GM12878 (cell line): ENCODE measurements at regions not wholly inside any gene's neighbourhood (a gene's known extent, or its start where the extent isn't known, plus 50 kb on each side); places are given as distances from the start of the nearest gene placed in this dataset.

Experiments used
- ATAC-seq: fragments of 200-7000 bp; cut with Tn5 transposase; 3 replicates; pipeline ENCODE4 v1.9.1; 2020; ENCODE audit warnings: mild to moderate bottlenecking, moderate library complexity
- BruUV-seq: library from RNA; stranded (reverse); fragments of 400-500 nt; replicated peaks from 2 replicates; lab custom pipeline; 2021; lab: Mats Ljungman, UMichigan
- CTCF ChIA-PET: fragments of 300-600 bp; sonication (Branson Sonifier 250); formaldehyde crosslinking; extraction: SDS; loops from one replicate; lab custom pipeline; 2021; ENCODE audit warnings: inconsistent platforms; lab: Yijun Ruan, JAX
- POLR2A ChIA-PET: fragments of 350-600 bp; formaldehyde crosslinking; extraction: SDS; loops from one replicate; lab custom pipeline; 2021; ENCODE audit warnings: inconsistent platforms; lab: Charles Lee
- RAD21 ChIA-PET: fragments of 300-600 bp; sonication (Branson Sonifier 250); formaldehyde crosslinking; loops from one replicate; lab custom pipeline; 2023; ENCODE audit warnings: antibody characterized with exemption; ENCODE audit not compliant: unreplicated experiment; lab: Charles Lee
- SMC1A ChIA-PET: fragments of 300-600 bp; sonication (Branson Sonifier 250); formaldehyde crosslinking; loops from one replicate; lab custom pipeline; 2023; ENCODE audit not compliant: unreplicated experiment, uncharacterized antibody; lab: Charles Lee
- DNase-seq: peaks from one replicate; pipeline ENCODE4 v3.0.0-alpha.2; 2011; ENCODE audit warnings: low read depth, low spot score
- FAIRE-seq: peaks from 3 replicates; lab custom pipeline; 2011; peaks lifted over from hg19 to GRCh38; lab: Jason Lieb, UNC
- H2AFZ ChIP-seq: 2 replicates; pipeline ENCODE4 v1.6.0; 2011; ENCODE audit warnings: low read depth, low read length, control low read depth; ENCODE audit not compliant: control insufficient read depth
- H3K27ac ChIP-seq: 2 replicates; pipeline ENCODE4 v1.5.1; 2011; ENCODE audit warnings: control low read depth; ENCODE audit not compliant: control insufficient read depth, insufficient read depth
- H3K27me3 ChIP-seq, 2 experiments: replicated peaks in 1 of 2; 2 replicates each; pipeline versions ENCODE4 v1.6.0 to v1.6.1; 2011; ENCODE audit warnings: low read length in 1 of 2; ENCODE audit not compliant: control insufficient read depth in 2 of 2, insufficient read depth in 2 of 2
- H3K36me3 ChIP-seq, 2 experiments: 2 replicates each; pipeline ENCODE4 v1.5.1; 2011; ENCODE audit warnings: low read length in 1 of 2; ENCODE audit not compliant: control insufficient read depth in 2 of 2, insufficient read depth in 2 of 2
- H3K4me1 ChIP-seq: 2 replicates; pipeline ENCODE4 v1.6.1; 2011; ENCODE audit warnings: mild to moderate bottlenecking, low read length, moderate library complexity, mixed read lengths; ENCODE audit not compliant: control insufficient read depth, insufficient read depth
- H3K4me2 ChIP-seq: 2 replicates; pipeline ENCODE4 v1.6.0; 2011; ENCODE audit warnings: control low read depth; ENCODE audit not compliant: control insufficient read depth, insufficient read depth
- H3K4me3 ChIP-seq: fragments of 200-600 bp; sonication (generic); 2 replicates; pipeline ENCODE4 v1.5.1; 2016
- H3K79me2 ChIP-seq: 2 replicates; pipeline ENCODE4 v1.6.0; 2011; ENCODE audit warnings: low read length; ENCODE audit not compliant: control insufficient read depth, insufficient read depth
- H3K9ac ChIP-seq: 2 replicates; pipeline ENCODE4 v1.8.0; 2011; ENCODE audit warnings: low read length, control low read depth, mixed read lengths; ENCODE audit not compliant: control insufficient read depth, insufficient read depth
- H3K9me3 ChIP-seq: replicated peaks from 3 replicates; pipeline ENCODE4 v1.5.1; 2011; ENCODE audit warnings: mild to moderate bottlenecking, low read length; ENCODE audit not compliant: control insufficient read depth, insufficient read depth
- H4K20me1 ChIP-seq: 2 replicates; pipeline ENCODE4 v1.6.0; 2011; ENCODE audit not compliant: control insufficient read depth, insufficient read depth
- BACH1 ChIP-seq: fragments of 450-650 bp; IDR thresholded peaks from 2 replicates; pipeline ENCODE4 v1.6.1; 2017; ENCODE audit warnings: mild to moderate bottlenecking, borderline replicate concordance
- BCL11A ChIP-seq: IDR thresholded peaks from 2 replicates; pipeline ENCODE4 v1.6.1; 2011; ENCODE audit warnings: low read depth, low read length
- GABPA ChIP-seq: IDR thresholded peaks from 2 replicates; pipeline ENCODE4 v1.6.1; 2014; ENCODE audit warnings: antibody characterized with exemption, low read depth, mild to moderate bottlenecking, inconsistent platforms
- NFYB ChIP-seq: IDR thresholded peaks from 2 replicates; pipeline ENCODE4 v1.6.1; 2011; ENCODE audit warnings: low read depth, mild to moderate bottlenecking, low read length, improper control_type of control experiment, moderate library complexity; ENCODE audit not compliant: insufficient read depth
- NR2C2 ChIP-seq: IDR thresholded peaks from 2 replicates; pipeline ENCODE4 v1.6.1; 2011; ENCODE audit warnings: borderline replicate concordance, low read depth; ENCODE audit not compliant: control insufficient read depth, insufficient read length
- POLR2AphosphoS5 ChIP-seq: IDR thresholded peaks from 2 replicates; pipeline ENCODE4 v1.6.1; 2011; ENCODE audit warnings: mild to moderate bottlenecking, low read length, inconsistent platforms
- RELA ChIP-seq: fragments of 450-650 bp; IDR thresholded peaks from 2 replicates; pipeline ENCODE4 v1.8.0; 2014; ENCODE audit warnings: borderline replicate concordance; ENCODE audit not compliant: partially characterized antibody
- WGBS: methylation state at CpG from one replicate; pipeline ENCODE4 v1.1.6; 2016; ENCODE audit warnings: low lambda C conversion rate; ENCODE audit not compliant: insufficient replicate concordance, insufficient coverage; ENCODE audit errors: missing lambda C conversion rate; 5-methylcytosine and 5-hydroxymethylcytosine counted together
- in situ Hi-C: fragments of 300-500 bp; cut with MboI; formaldehyde crosslinking; loops from 9 replicates; pipeline ENCODE4 v1.14.3; 2018; ENCODE audit warnings: mixed read lengths
- intact Hi-C: fragments of 100-400 bp; cut with micrococcal nuclease; formaldehyde crosslinking; loops from one replicate; pipeline ENCODE4 v1.14.2; 2022; ENCODE audit not compliant: unreplicated experiment
- TF ChIP-seq, protein P1 (sequence below): IDR thresholded peaks from 2 replicates; pipeline ENCODE4 v1.6.1; 2011; ENCODE audit warnings: low read depth, low read length, improper control_type of control experiment, borderline replicate concordance
- TF ChIP-seq, protein P2 (sequence below): IDR thresholded peaks from 2 replicates; pipeline ENCODE4 v1.6.1; 2011; ENCODE audit warnings: low read depth, mild to moderate bottlenecking, low read length, moderate library complexity, borderline replicate concordance; ENCODE audit errors: extremely low read depth

DNA sequence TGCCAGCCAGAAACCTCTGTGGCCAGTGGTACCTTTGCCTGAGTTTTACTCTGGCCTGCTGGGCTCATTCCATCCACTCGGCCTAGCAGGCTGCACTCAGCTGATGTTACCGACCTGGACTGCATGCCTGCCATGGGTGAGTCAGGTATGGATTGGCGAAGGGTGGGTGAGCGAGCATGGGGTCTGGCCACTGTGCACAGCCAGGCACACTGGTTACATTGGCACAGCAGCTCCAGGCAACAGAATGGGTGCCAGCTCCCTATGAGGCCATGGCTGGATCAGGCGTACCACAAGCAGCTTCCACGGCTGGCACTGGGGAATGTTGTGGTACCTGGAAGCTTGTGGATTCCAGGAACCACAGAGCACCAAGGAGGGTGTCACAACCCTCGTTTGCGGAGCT is 685.7 kb downstream of the SLC16A7 start (continued):
- TF ChIP-seq GABPA: no peak
- TF ChIP-seq, protein P1, sequence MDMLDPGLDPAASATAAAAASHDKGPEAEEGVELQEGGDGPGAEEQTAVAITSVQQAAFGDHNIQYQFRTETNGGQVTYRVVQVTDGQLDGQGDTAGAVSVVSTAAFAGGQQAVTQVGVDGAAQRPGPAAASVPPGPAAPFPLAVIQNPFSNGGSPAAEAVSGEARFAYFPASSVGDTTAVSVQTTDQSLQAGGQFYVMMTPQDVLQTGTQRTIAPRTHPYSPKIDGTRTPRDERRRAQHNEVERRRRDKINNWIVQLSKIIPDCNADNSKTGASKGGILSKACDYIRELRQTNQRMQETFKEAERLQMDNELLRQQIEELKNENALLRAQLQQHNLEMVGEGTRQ: no peak

- no peak for FAIRE-seq
- TF ChIP-seq BACH1 (no peak), NFYB (no peak), BCL11A (no peak), POLR2AphosphoS5 (no peak), RELA (no peak), NR2C2 (no peak)
- TF ChIP-seq, protein P2, sequence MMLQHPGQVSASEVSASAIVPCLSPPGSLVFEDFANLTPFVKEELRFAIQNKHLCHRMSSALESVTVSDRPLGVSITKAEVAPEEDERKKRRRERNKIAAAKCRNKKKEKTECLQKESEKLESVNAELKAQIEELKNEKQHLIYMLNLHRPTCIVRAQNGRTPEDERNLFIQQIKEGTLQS: no peak
- ATAC-seq: no peak
- ChIA-PET CTCF (no interaction called here), RAD21 (no interaction called here), POLR2A (no interaction called here), SMC1A (no interaction called here)
- no peak for DNase-seq
- Histone ChIP-seq H4K20me1 (no peaks in the 10 kb centered on the region), H3K79me2 (no peaks in the 10 kb centered on the region), H3K9ac (no peak overlapping the region), H3K4me2 (no peak overlapping the region), H3K27ac (no peak overlapping the region), H3K9me3 (no peaks in the 10 kb centered on the region), H3K36me3 (no peaks in the 10 kb centered on the region), H3K27me3 (no peaks in the 10 kb centered on the region), H3K4me1 (no peaks in the 10 kb centered on the region), H2AFZ (no peak overlapping the region), H3K4me3 (no peak overlapping the region)
- intact Hi-C loops (no loop called here), in situ Hi-C loops (no loop called here)
- WGBS: 0% methylated on average over 1 of the region's 1 CpG
- no TSS peak for BruUV-seq
Measured at GRCh38 chr12:60290532-60290931, 694.7 kb downstream of the SLC16A7 start.
